ENCODE measurements at regions not wholly inside any gene's neighbourhood (a gene's known extent, or its start where the extent isn't known, plus 50 kb on each side); places are given as distances from the start of the nearest gene placed in this dataset.

- Histone ChIP-seq H3K9me3 (ENCODE audit: control insufficient read depth in 2 of 3, insufficient read depth in 1 of 3, low read length in 3 of 3) (no peaks in the 10 kb centered on the region), H3K27me3 (ENCODE audit: control insufficient read depth, insufficient read depth, low read length) (no peaks in the 10 kb centered on the region), H3K4me1 (ENCODE audit: control insufficient read depth in 2 of 3, insufficient read depth in 2 of 3, low read depth in 1 of 3, low read length in 3 of 3) (no peaks in the 10 kb centered on the region), H3K4me3 (ENCODE audit: low read length in 3 of 3) (no peak overlapping the region), H3K9ac (ENCODE audit: low read length in 3 of 3) (no peak overlapping the region), H3K27ac (ENCODE audit: low read depth in 2 of 2, low read length in 2 of 2) (no peak overlapping the region), H3K36me3 (ENCODE audit: control insufficient read depth in 2 of 3, insufficient read depth in 3 of 3, low read length in 3 of 3) (no peaks in the 10 kb centered on the region)
- DNase-seq: no peak
- TF ChIP-seq CTCF (IDR thresholded peaks at IDR 0.05; ENCODE audit: borderline replicate concordance, extremely low read depth, insufficient read depth): no peak
- FAIRE-seq: no peak
- intact Hi-C loops (cut with DNase I): no loop called here
Measured at GRCh38 chr12:97181571-97182265, 274.7 kb downstream of the NEDD1 start.

- H3K4me3 ChIP-seq (ENCODE audit: low read length in 3 of 3): no peak overlapping the region
- intact Hi-C loops (cut with DNase I): no loop called here
- H3K9me3 ChIP-seq (ENCODE audit: control insufficient read depth in 2 of 3, insufficient read depth in 1 of 3, low read length in 3 of 3): peaks cover 0 to 5% (median 0%) of the 10 kb centered on the region in 3 donors
- no peaks in the 10 kb centered on the region for H3K4me1 ChIP-seq (ENCODE audit: control insufficient read depth in 2 of 3, insufficient read depth in 2 of 3, low read depth in 1 of 3, low read length in 3 of 3)
- H3K27me3 ChIP-seq (ENCODE audit: control insufficient read depth, insufficient read depth, low read length): no peaks in the 10 kb centered on the region
- no peak for TF ChIP-seq CTCF (IDR thresholded peaks at IDR 0.05; ENCODE audit: borderline replicate concordance, extremely low read depth, insufficient read depth)
- H3K36me3 ChIP-seq (ENCODE audit: control insufficient read depth in 2 of 3, insufficient read depth in 3 of 3, low read length in 3 of 3): no peaks in the 10 kb centered on the region
- no peak overlapping the region for H3K9ac ChIP-seq (ENCODE audit: low read length in 3 of 3)
- FAIRE-seq (no peak), DNase-seq (no peak)
- H3K27ac ChIP-seq (ENCODE audit: low read depth in 2 of 2, low read length in 2 of 2): no peak overlapping the region
Measured at GRCh38 chr12:97182769-97183168, 275.7 kb downstream of the NEDD1 start.

GRCh38 chr12:97184127-97184773 is 277.2 kb downstream of the NEDD1 start:
- intact Hi-C loops (cut with DNase I): no loop called here
- no peak overlapping the region for H3K27ac ChIP-seq (ENCODE audit: low read depth in 2 of 2, low read length in 2 of 2)
- FAIRE-seq: no peak

More at GRCh38 chr12:97184127-97184773, 277.2 kb downstream of the NEDD1 start:
- TF ChIP-seq CTCF (IDR thresholded peaks at IDR 0.05; ENCODE audit: borderline replicate concordance, extremely low read depth, insufficient read depth): no peak
- Histone ChIP-seq H3K4me1 (ENCODE audit: control insufficient read depth in 2 of 3, insufficient read depth in 2 of 3, low read depth in 1 of 3, low read length in 3 of 3) (no peaks in the 10 kb centered on the region), H3K9ac (ENCODE audit: low read length in 3 of 3) (no peak overlapping the region), H3K36me3 (ENCODE audit: control insufficient read depth in 2 of 3, insufficient read depth in 3 of 3, low read length in 3 of 3) (no peaks in the 10 kb centered on the region), H3K9me3 (ENCODE audit: control insufficient read depth in 2 of 3, insufficient read depth in 1 of 3, low read length in 3 of 3) (peaks cover 0 to 5% (median 0%) of the 10 kb centered on the region in 3 donors), H3K27me3 (ENCODE audit: control insufficient read depth, insufficient read depth, low read length) (no peaks in the 10 kb centered on the region), H3K4me3 (ENCODE audit: low read length in 3 of 3) (no peak overlapping the region)
- no peak for DNase-seq

Measured in kidney (tissue), 13 donors.